ENCODE measurements at regions not wholly inside any gene's neighbourhood (a gene's known extent, or its start where the extent isn't known, plus 50 kb on each side); places are given as distances from the start of the nearest gene placed in this dataset.

- Histone ChIP-seq H3K27ac (no peak overlapping the region), H3K27me3 (no peaks in the 10 kb centered on the region), H3K36me3 (no peaks in the 10 kb centered on the region), H3K4me3 (no peak overlapping the region), H3K4me1 (no peaks in the 10 kb centered on the region), H3K9me3 (no peaks in the 10 kb centered on the region)
- TF ChIP-seq CTCF (IDR thresholded peaks at IDR 0.05) (no peak), POLR2A (IDR thresholded peaks at IDR 0.05) (no peak)
- no peak for DNase-seq
- intact Hi-C loops (cut with DNase I; ENCODE audit: low total_unique reads): no loop called here
Measured at GRCh38 chr2:76546207-76546606, 835.5 kb upstream of the GCFC2 start.

GRCh38 chr2:76544901-76545300 lies 834.2 kb upstream of the GCFC2 start:
- no peak for TF ChIP-seq CTCF (IDR thresholded peaks at IDR 0.05)
- TF ChIP-seq POLR2A (IDR thresholded peaks at IDR 0.05): no peak
- H3K4me3 ChIP-seq: no peak overlapping the region
- no peak overlapping the region for H3K27ac ChIP-seq
- H3K36me3 ChIP-seq: no peaks in the 10 kb centered on the region
- intact Hi-C loops (cut with DNase I; ENCODE audit: low total_unique reads): no loop called here
- no peak for DNase-seq
- no peaks in the 10 kb centered on the region for H3K4me1 ChIP-seq
- no peaks in the 10 kb centered on the region for H3K9me3 ChIP-seq
- H3K27me3 ChIP-seq: no peaks in the 10 kb centered on the region

GRCh38 chr2:76517574-76517909 lies 806.8 kb upstream of the GCFC2 start:
- no peak for DNase-seq
- intact Hi-C loops (cut with DNase I; ENCODE audit: low total_unique reads): no loop called here
- H3K4me3 ChIP-seq: no peak overlapping the region

GRCh38 chr2:76516861-76517573 lies 806.3 kb upstream of the GCFC2 start:
- DNase-seq: no peak
- H3K27ac ChIP-seq: no peak overlapping the region
- intact Hi-C loops (cut with DNase I; ENCODE audit: low total_unique reads): no loop called here
- H3K4me3 ChIP-seq: no peak overlapping the region
- no peaks in the 10 kb centered on the region for H3K4me1 ChIP-seq
- H3K9me3 ChIP-seq: no peaks in the 10 kb centered on the region
- no peak for TF ChIP-seq POLR2A (IDR thresholded peaks at IDR 0.05)
- no peaks in the 10 kb centered on the region for H3K36me3 ChIP-seq
- no peaks in the 10 kb centered on the region for H3K27me3 ChIP-seq

More at GRCh38 chr2:76517574-76517909, 806.8 kb upstream of the GCFC2 start:
- Histone ChIP-seq H3K27ac (no peak overlapping the region), H3K36me3 (no peaks in the 10 kb centered on the region), H3K9me3 (no peaks in the 10 kb centered on the region), H3K27me3 (no peaks in the 10 kb centered on the region), H3K4me1 (no peaks in the 10 kb centered on the region)
- no peak for TF ChIP-seq CTCF (IDR thresholded peaks at IDR 0.05)
- no peak for TF ChIP-seq POLR2A (IDR thresholded peaks at IDR 0.05)

GRCh38 chr2:76512201-76512820 lies 801.6 kb upstream of the GCFC2 start:
- H3K4me1 ChIP-seq: no peaks in the 10 kb centered on the region
- TF ChIP-seq CTCF (IDR thresholded peaks at IDR 0.05) (no peak), POLR2A (IDR thresholded peaks at IDR 0.05) (no peak)

More at GRCh38 chr2:76512201-76512820, 801.6 kb upstream of the GCFC2 start:
- intact Hi-C loops (cut with DNase I; ENCODE audit: low total_unique reads): no loop called here
- Histone ChIP-seq H3K27ac (no peak overlapping the region), H3K36me3 (no peaks in the 10 kb centered on the region), H3K4me3 (no peak overlapping the region), H3K27me3 (no peaks in the 10 kb centered on the region), H3K9me3 (no peaks in the 10 kb centered on the region)
- no peak for DNase-seq

Measured in uterus (tissue), 3 donors.